SK-N-SH treated with all-trans-retinoic acid at 6 μM for 48 hours (cell line): ENCODE measurements at regions not wholly inside any gene's neighbourhood (a gene's known extent, or its start where the extent isn't known, plus 50 kb on each side); places are given as distances from the start of the nearest gene placed in this dataset.

Source experiments
- ARNTL ChIP-seq: fragments of 450-650 bp; formaldehyde crosslinking; IDR thresholded peaks from 2 replicates; pipeline ENCODE4 v1.5.0; 2020; ENCODE audit warnings: low read depth, mild to moderate bottlenecking, moderate library complexity, borderline replicate concordance
- PPARA ChIP-seq: fragments of 250-450 bp; sonication (Bioruptor Pico); IDR thresholded peaks from 2 replicates; pipeline ENCODE4 v1.5.0; 2020; ENCODE audit warnings: mild to moderate bottlenecking, borderline replicate concordance
- ZFP30 ChIP-seq: fragments of 450-650 bp; formaldehyde crosslinking; IDR thresholded peaks from 2 replicates; pipeline ENCODE4 v1.5.0; 2022; ENCODE audit warnings: mild to moderate bottlenecking, moderate library complexity
- TF ChIP-seq, protein P1 (sequence below): fragments of 250-450 bp; sonication (Bioruptor Pico); IDR thresholded peaks from 2 replicates; pipeline ENCODE4 v1.8.0; 2021; ENCODE audit warnings: low read depth, mild to moderate bottlenecking, moderate library complexity, borderline replicate concordance
- TF ChIP-seq, protein P2 (sequence below): fragments of 250-450 bp; sonication (Bioruptor Pico); IDR thresholded peaks from 2 replicates; pipeline ENCODE4 v1.8.0; 2020; ENCODE audit warnings: mild to moderate bottlenecking, moderate library complexity, borderline replicate concordance

DNA sequence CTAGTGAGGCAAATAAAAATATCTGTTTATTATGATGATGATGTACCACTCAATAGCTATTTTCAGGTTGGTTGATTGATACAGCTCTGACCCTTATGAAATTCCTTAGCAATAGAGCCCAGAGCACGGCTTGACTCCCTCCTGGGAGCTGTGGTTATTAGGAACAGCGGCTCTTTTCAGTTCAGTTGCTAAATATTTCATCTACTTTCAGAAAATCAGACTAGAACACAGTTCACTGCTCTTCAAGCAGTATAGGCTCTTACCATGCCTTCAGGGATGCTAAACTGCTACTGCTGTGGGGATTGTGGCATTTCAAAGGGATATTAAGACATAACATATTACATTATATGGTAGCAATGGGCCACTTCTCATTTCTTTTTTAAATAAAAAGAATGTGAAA lies 218.8 kb downstream of the SNCA start:
- TF ChIP-seq, protein P1, sequence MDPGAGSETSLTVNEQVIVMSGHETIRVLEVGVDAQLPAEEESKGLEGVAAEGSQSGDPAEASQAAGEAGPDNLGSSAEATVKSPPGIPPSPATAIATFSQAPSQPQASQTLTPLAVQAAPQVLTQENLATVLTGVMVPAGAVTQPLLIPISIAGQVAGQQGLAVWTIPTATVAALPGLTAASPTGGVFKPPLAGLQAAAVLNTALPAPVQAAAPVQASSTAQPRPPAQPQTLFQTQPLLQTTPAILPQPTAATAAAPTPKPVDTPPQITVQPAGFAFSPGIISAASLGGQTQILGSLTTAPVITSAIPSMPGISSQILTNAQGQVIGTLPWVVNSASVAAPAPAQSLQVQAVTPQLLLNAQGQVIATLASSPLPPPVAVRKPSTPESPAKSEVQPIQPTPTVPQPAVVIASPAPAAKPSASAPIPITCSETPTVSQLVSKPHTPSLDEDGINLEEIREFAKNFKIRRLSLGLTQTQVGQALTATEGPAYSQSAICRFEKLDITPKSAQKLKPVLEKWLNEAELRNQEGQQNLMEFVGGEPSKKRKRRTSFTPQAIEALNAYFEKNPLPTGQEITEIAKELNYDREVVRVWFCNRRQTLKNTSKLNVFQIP (CRISPR knock-in tag) = no peak
- no peak for TF ChIP-seq ARNTL (CRISPR knock-in tag)
- no peak for TF ChIP-seq ZFP30 (CRISPR knock-in tag)
- TF ChIP-seq, protein P2, sequence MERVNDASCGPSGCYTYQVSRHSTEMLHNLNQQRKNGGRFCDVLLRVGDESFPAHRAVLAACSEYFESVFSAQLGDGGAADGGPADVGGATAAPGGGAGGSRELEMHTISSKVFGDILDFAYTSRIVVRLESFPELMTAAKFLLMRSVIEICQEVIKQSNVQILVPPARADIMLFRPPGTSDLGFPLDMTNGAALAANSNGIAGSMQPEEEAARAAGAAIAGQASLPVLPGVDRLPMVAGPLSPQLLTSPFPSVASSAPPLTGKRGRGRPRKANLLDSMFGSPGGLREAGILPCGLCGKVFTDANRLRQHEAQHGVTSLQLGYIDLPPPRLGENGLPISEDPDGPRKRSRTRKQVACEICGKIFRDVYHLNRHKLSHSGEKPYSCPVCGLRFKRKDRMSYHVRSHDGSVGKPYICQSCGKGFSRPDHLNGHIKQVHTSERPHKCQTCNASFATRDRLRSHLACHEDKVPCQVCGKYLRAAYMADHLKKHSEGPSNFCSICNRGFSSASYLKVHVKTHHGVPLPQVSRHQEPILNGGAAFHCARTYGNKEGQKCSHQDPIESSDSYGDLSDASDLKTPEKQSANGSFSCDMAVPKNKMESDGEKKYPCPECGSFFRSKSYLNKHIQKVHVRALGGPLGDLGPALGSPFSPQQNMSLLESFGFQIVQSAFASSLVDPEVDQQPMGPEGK = no peak
- TF ChIP-seq PPARA (CRISPR knock-in tag) = no peak
